Fibroblast of pulmonary artery (primary cell): ENCODE measurements at regions not wholly inside any gene's neighbourhood (a gene's known extent, or its start where the extent isn't known, plus 50 kb on each side); places are given as distances from the start of the nearest gene placed in this dataset.

Source experiments
- DNase-seq: peaks from one replicate; pipeline ENCODE4 v3.0.0-alpha.2; 2010; ENCODE audit warnings: low read depth
- H3K4me3 ChIP-seq: replicated peaks from 2 replicates; pipeline ENCODE4 v1.5.1; 2011; ENCODE audit warnings: low read depth, mild to moderate bottlenecking, control low read depth, low read length, moderate library complexity
- CTCF ChIP-seq: IDR thresholded peaks from 2 replicates; pipeline ENCODE4 v1.5.1; 2011; ENCODE audit warnings: mild to moderate bottlenecking, control low read depth, low read length, inconsistent platforms; ENCODE audit errors: missing control alignments

- no peak for DNase-seq
- H3K4me3 ChIP-seq: no peak overlapping the region
These were observed 229.9 kb upstream of the MAP3K7 start for GRCh38 chr6:90816764-90817163.

GRCh38 chr6:90811596-90812226, 224.8 kb upstream of the MAP3K7 start:
- no peak overlapping the region for H3K4me3 ChIP-seq
- DNase-seq: no peak
- TF ChIP-seq CTCF: no peak

More at GRCh38 chr6:90816764-90817163, 229.9 kb upstream of the MAP3K7 start:
- no peak for TF ChIP-seq CTCF

GRCh38 chr6:90809035-90809434, 222.2 kb upstream of the MAP3K7 start:
- TF ChIP-seq CTCF: no peak
- H3K4me3 ChIP-seq: no peak overlapping the region
- DNase-seq: no peak

- TF ChIP-seq CTCF: no peak
- DNase-seq: no peak
- H3K4me3 ChIP-seq: no peak overlapping the region
These were observed 221.2 kb upstream of the MAP3K7 start for GRCh38 chr6:90807791-90808701.

GRCh38 chr6:90805619-90806155, 218.8 kb upstream of the MAP3K7 start:
- no peak for TF ChIP-seq CTCF
- DNase-seq: no peak
- H3K4me3 ChIP-seq: no peak overlapping the region

GRCh38 chr6:90803956-90804355, 217.1 kb upstream of the MAP3K7 start:
- no peak for TF ChIP-seq CTCF
- DNase-seq: no peak
- no peak overlapping the region for H3K4me3 ChIP-seq
